ENCODE measurements at regions not wholly inside any gene's neighbourhood (a gene's known extent, or its start where the extent isn't known, plus 50 kb on each side); places are given as distances from the start of the nearest gene placed in this dataset.
A peak's percentile ranks its signal among the peaks of the same experiment; 100 is the strongest.

- TF ChIP-seq CHD2 (IDR thresholded peaks at IDR 0.05; ENCODE audit: borderline replicate concordance, low read depth, low read length) = no peak
- no peak for TF ChIP-seq CUX1 (IDR thresholded peaks at IDR 0.05; ENCODE audit: insufficient replicate concordance, low read depth, low read length)
- no peak for TF ChIP-seq PBX3 (IDR thresholded peaks at IDR 0.05; ENCODE audit: insufficient replicate concordance, low read depth, low read length)
- no peak for TF ChIP-seq GABPA (IDR thresholded peaks at IDR 0.05; ENCODE audit: low read depth)
Measured at GRCh38 chr7:35505066-35505465, 189.9 kb downstream of the HERPUD2 start (continued).

GRCh38 chr7:35504365-35504764 lies 190.6 kb downstream of the HERPUD2 start:
- no peak overlapping the region for H2AFZ ChIP-seq (ENCODE audit: control insufficient read depth, low read depth, low read length)
- no peaks in the 10 kb centered on the region for H3K9me3 ChIP-seq (replicated peaks; ENCODE audit: control insufficient read depth, insufficient read depth, low read length)
- BruUV-seq (replicated peaks) = no TSS peak
- H4K20me1 ChIP-seq (ENCODE audit: control insufficient read depth, insufficient read depth) = no peaks in the 10 kb centered on the region
- no peaks in the 10 kb centered on the region for H3K4me1 ChIP-seq (ENCODE audit: control insufficient read depth, insufficient read depth, low read length)
- SMC1A ChIA-PET (ENCODE audit: uncharacterized antibody, unreplicated experiment) = no interaction called here
- in situ Hi-C loops (cut with MboI) (loop anchor here (25.0 kb wide), 2 partner anchors 292 to 442 kb away; no protein-coding TSS in a partner anchor), intact Hi-C loops (cut with micrococcal nuclease; ENCODE audit: unreplicated experiment) (no loop called here)
- CTCF ChIA-PET = interaction anchor here (1.2 kb wide), 1 partner anchor 16 kb away, joined by 3 read pairs; no protein-coding TSS in a partner anchor
- 30% methylated on average over 5 of the region's 5 CpGs for WGBS (ENCODE audit: insufficient coverage, insufficient replicate concordance, low lambda C conversion rate, missing lambda C conversion rate)
- RAD21 ChIA-PET (ENCODE audit: unreplicated experiment) = no interaction called here
- no peak overlapping the region for H3K27ac ChIP-seq (ENCODE audit: control insufficient read depth, insufficient read depth)
- FAIRE-seq (no peak), ATAC-seq (peak; percentile 38; the same call in 1 of the 3 replicates), DNase-seq (ENCODE audit: low read depth, low spot score) (no peak)
- H3K4me2 ChIP-seq (ENCODE audit: control insufficient read depth, insufficient read depth) = no peak overlapping the region
- H3K9ac ChIP-seq (ENCODE audit: control insufficient read depth, insufficient read depth, low read length) = no peak overlapping the region
- H3K27me3 ChIP-seq (replicated peaks in 1 of 2; ENCODE audit: control insufficient read depth in 2 of 2, insufficient read depth in 2 of 2, low read length in 1 of 2) = no peaks in the 10 kb centered on the region; a peak in 2 of 4 replicates
- no peak overlapping the region for H3K4me3 ChIP-seq
- peak in 1 of 2 experiments; percentile 29; a peak in 1 of 4 replicates for TF ChIP-seq BHLHE40 (IDR thresholded peaks at IDR 0.05; ENCODE audit: borderline replicate concordance in 1 of 2, low read depth in 2 of 2, low read length in 1 of 2)
- no peak for TF ChIP-seq ZNF217 (IDR thresholded peaks at IDR 0.05)
- TF ChIP-seq SP1 (IDR thresholded peaks at IDR 0.05; ENCODE audit: low read depth, low read length) = no peak
- no peak for TF ChIP-seq RCOR1 (conservative IDR thresholded peaks at IDR 0.05; ENCODE audit: low read depth, low read length)
- no peak for TF ChIP-seq NR2F1 (conservative IDR thresholded peaks at IDR 0.05)
- TF ChIP-seq CBX3 (IDR thresholded peaks at IDR 0.05; ENCODE audit: borderline replicate concordance, low read depth) = no peak
- peak; percentile 33 for TF ChIP-seq USF1 (IDR thresholded peaks at IDR 0.05; ENCODE audit: borderline replicate concordance, extremely low read length, insufficient read depth, low read depth, low read length)
- no peaks in the 10 kb centered on the region for H3K36me3 ChIP-seq (ENCODE audit: control insufficient read depth in 2 of 2, insufficient read depth in 2 of 2, low read length in 1 of 2)
- H3K79me2 ChIP-seq (ENCODE audit: control insufficient read depth, insufficient read depth, low read length) = no peaks in the 10 kb centered on the region
- POLR2A ChIA-PET = no interaction called here

Data from GM12878 (cell line).